NCI-H345 (cell line): ENCODE measurements at regions not wholly inside any gene's neighbourhood (a gene's known extent, or its start where the extent isn't known, plus 50 kb on each side); places are given as distances from the start of the nearest gene placed in this dataset.

ENCODE experiments used
- DNase-seq: peaks from one replicate; lab custom pipeline; 2025; lab: John Stamatoyannopoulos, UW

DNA sequence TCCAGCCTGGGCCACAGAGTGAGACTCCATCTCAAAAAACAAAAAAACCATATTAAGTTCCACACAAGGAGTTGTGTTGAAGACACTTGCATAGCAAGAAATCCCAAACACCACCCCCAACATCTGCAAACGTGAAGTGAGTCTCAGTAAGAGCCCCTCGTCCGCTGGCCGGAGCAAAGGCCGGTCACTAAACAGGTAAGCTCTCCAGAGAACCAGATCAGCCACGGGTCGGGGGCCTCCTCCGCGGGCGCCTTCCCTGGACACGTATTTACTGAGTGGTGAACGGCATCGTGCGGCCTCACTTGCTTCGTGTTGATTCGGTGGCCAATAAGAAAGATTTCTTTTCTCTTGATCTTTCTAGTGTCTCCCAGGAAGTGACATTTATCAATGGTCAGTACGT, 93.6 kb downstream of the MRPL36 start:
- no peak for DNase-seq

DNA sequence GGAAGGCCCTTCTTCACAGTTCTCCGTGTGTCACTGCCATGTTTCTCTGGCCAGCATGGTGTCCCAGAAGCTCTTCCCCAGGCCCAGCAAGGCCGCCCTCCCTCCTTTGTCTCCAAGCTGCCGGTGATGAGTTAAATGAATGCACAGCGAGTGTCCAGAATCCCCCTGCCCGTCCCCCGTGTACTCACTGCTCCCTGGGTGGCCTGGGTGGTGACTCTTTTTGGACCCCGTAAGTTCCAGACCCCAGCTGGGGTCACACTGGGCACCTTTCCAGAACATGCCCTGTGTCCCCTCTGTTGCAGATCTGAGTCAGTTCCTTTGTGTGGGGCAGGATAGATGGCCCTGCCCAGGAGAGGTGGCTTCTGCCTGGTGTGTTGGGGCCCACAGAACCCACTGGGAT, 95.0 kb downstream of the MRPL36 start:
- no peak for DNase-seq

DNA sequence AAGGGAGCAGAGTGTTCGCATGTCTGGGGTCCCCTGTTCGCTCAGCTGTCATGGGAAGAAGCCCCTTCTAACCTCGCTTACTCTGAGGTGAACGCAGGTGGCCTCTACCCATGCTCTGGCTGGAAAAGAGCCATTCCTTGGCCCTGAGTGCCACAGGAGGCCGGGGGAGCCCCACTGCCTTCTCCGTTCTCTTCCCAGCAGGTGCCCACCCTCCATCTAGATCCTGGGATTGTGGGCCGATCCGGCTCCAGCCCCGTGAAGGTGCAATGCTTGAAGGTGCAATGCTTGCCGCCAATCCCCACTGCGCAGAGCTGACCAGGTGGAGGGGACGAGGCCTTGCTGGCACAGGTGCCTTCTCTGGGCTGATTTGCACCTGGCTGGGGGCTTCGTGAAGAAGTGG, 95.4 kb downstream of the MRPL36 start:
- no peak for DNase-seq

DNA sequence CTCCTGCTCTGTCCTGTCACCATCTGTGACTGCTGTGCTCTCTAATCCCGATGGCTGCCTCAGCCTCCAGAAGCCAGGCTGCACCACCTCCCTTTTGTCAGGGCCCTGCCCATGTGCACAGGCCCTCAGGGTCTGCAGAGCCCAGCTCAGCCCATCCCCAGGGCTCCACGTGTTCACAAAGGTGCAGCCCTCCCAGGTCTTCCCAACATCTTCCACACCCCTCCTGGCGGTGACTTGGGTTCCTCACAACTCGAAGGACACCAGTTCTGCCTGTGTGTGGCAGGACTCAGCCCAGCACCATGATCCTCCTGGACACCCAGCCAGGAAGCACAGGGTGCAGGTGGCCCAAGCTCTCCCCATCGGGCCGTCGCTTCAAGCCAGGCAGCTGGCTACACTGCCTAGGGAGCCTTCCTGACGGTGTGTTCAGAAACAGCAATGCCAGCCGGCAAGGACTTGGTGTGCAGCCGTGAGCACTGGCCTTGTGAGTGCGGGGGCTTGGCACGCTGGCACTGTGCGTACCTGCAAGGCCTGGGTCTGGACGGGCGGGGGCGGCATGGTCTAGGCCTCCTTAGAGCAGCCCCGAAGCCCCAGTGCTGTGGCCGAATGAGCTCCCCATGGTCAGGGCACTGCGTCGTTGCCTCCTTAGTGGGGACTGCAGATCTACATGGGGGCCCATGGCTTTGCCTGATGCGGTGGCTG, 96.1 kb downstream of the MRPL36 start:
- no peak for DNase-seq

DNA sequence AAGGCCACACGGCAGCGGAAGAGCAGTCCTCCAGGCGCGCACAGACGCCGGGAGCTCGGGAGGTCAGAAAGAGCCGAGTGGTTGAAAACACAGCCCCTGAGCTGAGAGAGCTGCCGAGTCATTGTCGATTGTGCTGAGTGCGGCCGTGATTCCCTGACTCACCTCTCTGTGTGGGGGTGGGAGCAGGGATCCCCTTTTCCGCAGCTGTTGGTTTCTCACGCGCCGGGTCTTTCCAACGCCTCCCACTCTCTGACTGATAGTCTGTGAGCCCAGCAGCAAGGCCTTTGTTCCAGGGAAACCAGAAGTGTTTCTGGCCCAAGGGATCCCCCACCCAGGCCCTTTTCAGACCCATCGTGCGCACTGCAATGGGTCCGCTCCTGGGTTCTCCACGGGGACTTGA, 97.3 kb downstream of the MRPL36 start:
- no peak for DNase-seq

DNA sequence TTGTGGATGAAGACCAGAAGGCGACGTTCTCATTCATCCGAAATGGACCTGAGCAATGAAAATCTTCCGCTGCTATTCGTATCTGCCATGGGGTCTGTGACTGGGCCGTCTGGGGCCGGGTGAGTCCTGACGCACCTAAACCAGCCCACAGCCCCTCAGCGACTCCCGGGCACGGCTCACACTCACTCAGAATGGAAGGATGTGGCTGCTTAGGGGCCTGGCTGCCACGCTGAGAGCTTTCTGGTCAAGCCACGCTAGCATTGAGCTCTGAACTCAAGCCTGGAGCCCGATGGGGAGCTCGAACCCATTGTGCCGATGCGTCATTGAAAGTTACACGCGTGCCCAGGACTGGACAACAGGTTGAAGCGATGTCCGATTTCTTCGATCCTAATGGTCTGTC, 97.8 kb downstream of the MRPL36 start:
- DNase-seq: no peak

DNA sequence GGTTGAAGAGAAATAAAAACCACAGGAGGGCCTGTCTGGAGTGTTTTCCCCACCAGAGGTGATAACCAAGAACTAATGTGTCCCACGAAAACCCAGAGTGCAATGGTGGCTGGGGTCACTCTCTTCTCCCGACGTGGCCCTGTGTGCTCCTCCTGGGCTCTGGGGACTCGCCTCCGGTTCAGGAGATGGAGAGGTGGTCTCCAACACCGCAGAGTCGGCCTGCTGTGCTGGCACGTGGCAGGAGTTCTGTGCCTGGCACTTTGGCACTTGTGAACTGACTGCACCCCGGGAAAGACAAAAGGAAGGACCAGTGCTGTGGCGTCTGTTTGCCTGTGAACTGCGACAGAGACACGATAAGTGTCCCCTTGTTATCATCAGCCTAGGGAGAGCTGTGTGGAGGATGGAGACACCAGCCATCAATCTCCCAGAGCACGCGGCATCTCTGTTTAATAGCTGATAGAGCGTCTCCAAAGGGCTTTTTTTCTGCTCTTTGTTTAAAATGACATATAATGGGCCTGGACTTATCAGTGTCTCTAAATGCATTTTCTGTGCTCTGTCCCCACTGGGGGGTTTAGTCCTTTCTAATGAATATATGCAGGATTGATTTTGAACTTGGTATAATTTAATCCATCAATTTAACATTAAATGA, 98.3 kb downstream of the MRPL36 start:
- no peak for DNase-seq

DNA sequence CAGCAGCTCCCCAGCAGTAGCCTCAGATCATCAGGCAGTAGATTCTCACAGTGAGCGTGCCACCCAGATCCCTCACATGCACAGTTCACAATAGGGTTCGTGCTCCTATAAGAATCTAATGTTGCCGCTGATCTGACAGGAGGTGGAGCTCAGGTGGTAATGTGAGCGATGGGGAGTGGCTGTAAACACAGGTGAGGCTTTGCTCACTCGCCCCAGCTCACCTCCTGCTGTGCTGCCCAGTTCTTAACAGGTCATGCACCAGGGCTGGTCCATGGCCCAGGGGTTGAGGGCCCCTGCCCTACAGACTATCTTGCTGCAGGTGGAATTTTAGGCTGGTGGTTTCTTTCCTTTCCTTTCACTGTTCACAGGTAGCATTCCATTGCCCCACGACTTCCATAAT, 100.2 kb downstream of the MRPL36 start:
- DNase-seq: no peak

DNA sequence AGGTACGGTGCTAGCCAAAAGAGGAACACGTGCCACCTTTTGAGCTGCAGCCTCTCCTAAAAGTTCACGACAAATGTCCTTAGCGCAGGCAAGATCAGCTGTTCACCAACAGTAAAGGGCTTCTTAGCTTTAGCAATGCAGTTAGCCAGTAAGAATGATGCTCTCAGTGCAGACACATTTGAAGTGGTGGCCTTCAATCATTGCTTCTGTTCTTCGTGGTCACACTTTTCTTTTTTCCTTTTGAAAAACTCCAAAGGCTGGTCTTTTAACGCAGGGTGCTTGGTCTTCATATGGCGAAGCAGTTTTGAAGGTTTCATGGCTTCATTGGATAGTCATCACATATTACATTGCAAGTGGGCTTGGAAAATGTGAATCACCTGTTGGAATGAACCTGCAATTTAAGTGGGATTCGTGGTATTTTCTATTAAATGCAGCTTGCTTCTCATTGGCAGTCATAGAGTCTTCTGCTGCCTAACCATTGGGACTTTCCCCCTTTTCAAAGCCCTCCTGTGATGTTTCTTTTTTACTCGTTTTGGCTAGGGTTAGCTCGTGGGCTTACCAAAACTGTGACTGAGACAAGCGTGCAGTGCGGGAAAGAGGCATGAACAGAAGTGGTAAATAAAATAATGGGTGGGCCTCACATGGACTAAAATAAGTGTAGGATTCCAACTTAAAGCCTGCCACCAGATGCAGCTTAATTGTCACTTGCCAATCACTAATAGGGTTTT, 100.9 kb downstream of the MRPL36 start:
- no peak for DNase-seq

DNA sequence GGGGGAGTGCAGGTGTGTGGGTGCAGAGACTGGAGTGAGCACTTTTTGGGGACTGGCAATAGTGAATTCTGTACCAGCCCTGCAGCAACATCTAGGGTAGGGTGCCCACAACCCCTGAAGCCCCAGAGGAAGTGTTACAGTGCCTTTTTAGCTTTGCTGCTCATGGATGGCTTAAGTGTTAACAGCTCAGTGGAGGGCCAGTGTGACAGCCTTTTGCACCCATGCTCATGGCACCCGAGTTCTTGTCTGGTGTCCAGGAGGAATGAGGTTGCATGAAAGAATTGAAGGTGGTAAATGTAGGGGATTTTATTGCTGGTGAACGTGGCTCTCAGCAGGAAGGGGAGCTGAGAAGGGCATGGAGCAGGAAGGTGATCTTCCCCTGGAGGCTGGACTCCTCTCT, 107.3 kb downstream of the MRPL36 start:
- DNase-seq: no peak

DNA sequence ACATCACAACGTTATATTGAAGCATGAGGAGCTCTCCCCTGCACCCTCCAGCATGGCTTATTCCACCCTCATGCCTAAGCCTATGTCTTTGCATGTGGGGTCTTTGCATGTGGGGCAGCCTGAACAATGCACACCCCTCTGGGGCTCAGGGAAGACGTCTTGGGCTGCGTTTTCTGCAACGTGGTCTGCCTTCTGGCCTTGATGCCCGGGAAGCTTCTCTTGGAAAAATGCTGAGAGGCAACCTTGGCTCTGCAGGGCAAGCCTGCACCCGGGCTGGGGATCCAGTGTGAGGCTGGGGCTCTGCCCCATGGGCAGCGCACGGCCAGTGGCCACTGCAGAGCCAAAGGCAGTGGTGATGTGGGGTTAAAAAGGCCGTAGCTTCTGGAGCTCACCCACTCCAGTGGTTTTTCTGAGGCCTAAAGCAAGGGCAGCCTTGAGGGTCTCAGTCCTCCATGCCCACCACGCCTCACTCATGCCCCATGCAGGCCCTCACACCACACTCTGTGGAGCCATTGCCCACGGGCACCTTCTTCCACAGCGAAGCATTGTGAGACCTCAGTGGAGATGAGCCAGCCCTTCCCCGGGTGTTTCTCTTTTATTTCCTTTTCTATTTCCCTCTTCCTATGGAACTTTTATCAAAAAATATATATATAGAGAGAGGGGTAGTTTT, 112.2 kb downstream of the MRPL36 start:
- no peak for DNase-seq

DNA sequence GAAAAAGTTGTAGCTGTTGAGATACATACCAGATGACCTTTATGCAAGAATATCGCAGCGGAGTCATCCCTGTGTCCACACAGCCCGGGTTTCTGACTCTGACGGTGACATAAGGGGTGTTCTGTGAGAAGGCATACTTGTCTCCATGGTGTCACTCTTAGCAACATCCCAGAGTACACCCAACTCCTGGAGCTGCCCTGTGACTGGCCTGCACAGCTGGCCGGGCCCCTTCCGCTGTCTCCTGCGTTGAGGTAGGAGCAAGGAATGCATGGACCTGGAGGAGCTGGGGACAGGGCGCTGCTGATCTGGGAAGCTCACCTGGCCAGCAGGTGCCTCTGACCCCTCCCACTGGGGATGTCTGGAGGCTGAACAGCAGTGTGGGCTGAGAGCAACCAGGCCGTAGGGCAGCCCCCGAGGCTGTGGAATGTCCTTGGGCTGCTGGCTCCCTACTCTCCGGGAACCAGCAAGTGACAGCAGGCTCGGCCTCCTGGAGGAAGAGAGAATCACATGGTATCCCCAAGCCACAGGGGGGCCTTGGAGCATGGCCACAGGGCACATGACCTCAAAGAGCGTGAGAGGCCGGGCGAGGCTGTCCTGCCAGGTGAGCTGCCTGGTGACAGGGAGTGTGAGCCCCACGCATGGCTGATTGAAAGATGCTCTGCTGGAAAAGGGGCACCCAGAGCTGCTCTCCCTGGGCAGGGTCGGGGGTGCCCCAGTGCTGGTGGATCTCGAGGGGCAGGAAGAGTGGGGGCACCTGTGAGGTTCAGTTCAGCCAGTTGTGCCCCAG, 113.4 kb downstream of the MRPL36 start:
- DNase-seq: no peak

DNA sequence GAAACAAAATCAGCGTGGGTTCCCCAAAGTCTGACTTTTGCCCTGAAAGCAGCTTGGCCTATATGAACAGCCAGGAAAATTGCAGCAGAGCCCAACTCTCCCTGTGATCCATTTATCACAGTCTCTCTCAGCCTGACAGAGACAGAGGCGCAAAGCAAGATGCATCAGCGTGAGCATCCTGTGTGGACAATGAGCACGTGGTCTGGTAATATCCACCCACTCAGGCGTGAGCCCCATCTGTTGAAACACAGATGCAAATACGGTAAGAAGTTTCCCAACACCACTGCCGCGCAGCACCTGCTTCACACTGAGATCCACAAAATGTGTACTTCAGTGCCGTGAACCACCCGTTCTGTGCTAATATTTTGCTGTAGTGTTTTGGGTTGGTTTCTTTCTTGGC, 114.6 kb downstream of the MRPL36 start:
- DNase-seq: no peak

DNA sequence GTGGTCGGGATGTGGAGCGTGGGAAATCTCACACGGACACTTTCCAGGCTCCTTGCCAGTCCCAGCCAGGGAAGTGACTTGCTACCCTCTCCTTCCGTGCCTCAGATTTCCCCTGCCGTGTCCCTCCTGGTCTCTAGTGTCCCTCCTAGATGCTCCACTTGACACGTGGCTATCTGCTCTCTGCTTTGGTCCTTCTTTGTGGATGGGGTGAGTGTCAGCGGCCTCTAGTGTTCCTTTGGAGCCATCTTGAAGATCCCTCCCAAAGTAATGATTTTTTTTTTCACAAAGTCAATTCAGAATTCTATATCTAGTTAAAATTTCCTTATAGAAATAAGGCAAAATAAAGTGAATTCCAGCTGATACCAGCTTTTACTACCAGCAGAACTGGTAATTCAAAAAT, 117.7 kb downstream of the MRPL36 start:
- DNase-seq: no peak

DNA sequence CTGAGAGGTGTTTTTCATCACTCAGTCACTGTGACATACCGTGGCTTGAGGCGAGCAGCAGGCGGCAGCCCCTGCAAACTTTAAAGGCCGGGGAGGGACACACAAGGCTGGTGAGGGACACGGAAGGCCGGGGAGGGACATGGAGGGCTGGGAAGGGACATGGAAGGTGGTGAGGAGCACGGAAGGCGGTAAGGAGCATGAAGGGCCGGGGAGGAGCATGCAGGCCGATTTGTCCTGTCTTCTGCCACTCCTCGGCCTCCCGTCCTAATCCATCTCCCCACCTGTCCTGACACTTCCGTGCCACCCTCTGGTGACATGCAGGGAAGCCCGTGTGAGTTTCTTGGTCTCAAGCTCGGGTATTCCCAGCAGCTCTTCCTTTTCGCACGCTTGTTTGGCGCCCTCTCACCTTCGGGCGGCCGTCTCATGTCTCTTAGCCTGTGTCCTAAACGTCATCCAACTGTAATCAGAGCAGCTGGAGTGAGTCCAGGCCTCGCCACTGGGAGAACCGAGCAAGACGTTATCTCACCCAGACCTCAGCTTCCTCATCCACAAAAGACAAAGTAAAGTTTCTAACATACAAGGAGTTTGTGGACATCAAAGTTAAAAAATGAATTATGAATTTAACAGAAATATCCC, 126.5 kb downstream of the MRPL36 start:
- DNase-seq: no peak

DNA sequence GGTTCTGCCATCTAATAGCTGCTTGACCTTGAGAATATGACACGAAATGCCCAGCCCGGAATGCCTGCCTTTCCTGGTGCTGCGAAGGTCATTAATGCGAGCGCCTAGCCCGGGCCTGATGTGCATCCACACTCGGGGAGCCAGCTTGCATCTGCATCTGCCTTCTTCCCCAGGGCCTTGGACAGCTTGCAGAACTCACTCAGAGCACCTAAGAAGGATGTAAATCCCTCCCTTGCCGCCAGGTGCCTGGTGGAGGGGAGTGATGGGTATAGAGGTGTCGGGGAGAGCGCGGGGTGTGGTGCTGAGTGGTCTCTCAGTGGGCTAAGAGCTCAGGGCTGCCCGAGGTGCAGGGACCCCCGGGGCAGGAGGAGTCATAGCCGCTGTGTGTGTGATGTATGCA, 127.2 kb downstream of the MRPL36 start:
- DNase-seq: no peak

DNA sequence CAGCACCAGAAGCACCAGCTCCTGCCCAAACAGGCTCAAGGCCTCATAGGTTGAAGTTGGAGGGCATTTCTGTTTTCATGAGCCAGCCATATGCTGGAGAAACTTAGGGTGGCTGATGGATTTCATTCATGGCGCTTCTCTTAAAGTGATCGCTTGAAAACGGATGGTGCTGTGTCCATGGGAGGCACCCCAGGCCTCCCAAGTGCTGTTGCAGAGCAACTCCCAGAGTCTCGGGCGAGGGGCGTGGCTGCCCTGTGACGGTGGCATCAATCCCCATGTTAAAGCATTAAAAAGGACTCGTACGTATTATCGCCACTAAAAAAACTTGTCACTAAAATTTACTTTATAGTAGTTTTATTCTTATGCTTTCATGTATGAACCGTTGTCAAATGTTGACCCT, 128.3 kb downstream of the MRPL36 start:
- DNase-seq: no peak

DNA sequence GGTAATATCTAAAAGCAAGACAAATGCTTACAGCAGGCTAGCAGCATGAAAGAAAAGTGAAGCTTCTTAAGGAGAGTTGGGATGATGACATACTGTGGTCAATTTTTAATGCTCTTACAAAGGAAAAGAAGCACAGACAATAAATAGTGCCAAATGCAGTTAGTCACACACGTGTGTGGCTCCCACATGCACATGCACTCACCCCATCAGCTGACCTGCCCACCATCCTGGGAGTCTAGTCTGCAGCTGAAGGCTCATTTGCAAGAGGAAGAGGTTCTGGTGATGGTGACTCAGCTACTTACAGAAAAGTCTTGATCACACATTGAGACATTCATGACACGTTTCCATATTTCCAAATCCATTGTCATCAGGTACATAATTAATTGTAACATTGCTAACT, 129.3 kb downstream of the MRPL36 start:
- no peak for DNase-seq

DNA sequence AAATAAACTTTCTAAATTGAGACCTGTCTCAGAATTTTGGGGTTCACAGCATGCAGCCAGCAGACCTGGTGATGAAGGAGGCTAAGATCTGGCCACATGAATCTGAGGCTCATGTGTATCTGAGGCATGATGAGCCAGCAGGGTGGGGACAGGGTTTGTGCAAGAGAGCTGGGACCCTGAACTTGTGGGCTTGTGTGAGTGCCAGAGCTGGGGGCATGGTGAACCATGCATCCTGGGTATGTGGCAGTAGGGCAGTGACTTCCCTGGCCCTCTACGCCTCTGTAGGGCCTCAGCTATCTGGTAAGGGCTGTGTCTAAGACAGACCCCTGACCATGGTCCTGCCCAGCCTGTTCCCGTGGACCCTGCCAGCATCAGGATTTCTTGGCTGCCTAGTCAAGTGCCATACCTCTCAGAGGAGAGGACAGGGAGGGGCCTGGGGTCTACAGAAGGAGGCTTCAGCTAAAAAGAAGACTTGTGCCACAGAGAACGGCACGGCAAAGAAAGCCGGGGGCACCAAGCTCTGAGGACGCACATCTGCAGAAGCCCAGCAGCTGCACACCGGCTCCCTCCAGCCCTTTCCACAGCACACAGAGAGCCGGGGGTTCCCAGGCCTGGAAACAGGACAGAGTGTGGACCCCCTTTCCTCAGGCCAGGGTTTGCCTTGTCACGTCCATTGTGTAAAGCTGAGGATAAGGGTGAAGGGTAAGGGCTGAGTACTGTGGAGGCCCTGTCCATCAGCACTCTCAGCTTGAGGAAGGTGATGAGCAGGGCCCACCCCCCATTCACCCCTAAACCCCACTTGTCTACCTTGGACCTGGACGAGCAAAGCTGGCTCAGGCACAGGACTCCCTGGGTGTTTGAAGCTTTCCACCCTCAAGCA, 130.1 kb downstream of the MRPL36 start:
- DNase-seq: no peak

DNA sequence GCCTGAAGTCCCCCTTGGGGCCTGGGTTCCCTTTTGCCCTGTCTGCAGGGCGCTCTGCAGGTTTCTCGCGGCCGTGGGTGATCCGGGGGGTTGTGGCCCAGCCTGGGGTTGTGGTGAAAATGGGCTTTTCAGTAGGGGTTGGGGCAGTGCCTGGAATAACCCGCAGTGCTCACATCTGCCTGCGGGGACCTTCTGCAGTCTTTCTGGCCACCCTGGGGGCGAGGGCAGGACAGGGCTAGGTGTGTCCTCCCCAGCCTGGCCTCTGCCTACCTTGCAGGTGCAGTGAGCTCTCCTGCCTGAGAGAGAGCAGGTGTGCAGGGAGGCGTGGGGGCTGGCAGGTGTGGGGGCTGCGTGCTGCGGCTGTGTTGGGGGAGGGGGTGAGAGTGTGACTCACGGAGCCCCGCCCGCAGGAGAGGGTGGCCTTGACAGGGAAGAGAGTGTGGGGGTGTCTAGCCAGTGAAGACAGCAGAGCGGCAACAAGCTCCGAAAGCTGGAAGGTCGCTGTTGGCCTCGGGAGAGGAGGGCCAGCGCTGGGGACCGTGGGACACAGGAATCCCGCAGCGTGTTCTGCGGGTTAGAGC, 131.4 kb downstream of the MRPL36 start:
- DNase-seq: peak; percentile 44
